ENCODE measurements at regions not wholly inside any gene's neighbourhood (a gene's known extent, or its start where the extent isn't known, plus 50 kb on each side); places are given as distances from the start of the nearest gene placed in this dataset.
A peak's percentile ranks its signal among the peaks of the same experiment; 100 is the strongest.
"Not testable (repeated sequence)": the region's sequence is repeated elsewhere in the genome, so short reads cannot be mapped to it uniquely, and the experiment has no call there.

DNA sequence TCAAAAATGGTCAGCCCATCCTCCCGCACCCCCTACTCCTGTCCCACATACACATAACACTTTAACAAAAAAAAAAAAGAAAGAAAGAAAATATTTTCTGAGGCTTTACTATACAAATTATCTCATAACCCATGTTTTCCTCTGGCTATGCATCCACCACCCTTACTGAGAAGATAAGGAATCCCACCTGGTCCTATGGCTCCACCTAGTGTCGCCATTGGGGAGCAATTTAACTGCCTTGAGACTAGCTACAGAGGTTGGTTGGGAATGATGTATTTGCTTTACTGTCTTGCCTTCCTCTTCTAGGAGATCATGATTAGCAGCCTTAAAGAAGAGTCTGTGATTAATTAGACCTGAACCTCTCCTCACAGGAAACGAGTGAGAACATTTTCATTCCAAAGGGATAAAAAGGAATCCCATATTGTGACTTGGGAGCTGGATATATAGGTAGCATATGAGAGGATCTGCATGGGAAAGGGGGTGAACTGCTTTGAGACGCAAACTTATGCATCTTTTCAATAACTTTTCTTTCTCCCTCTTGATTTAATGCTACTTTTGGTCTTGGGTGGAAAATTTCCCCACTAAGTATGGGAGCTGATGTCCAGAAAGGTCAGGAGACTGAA lies 77.7 kb upstream of the SELENOP start:
- peak; percentile 90 for DNase-seq

DNA sequence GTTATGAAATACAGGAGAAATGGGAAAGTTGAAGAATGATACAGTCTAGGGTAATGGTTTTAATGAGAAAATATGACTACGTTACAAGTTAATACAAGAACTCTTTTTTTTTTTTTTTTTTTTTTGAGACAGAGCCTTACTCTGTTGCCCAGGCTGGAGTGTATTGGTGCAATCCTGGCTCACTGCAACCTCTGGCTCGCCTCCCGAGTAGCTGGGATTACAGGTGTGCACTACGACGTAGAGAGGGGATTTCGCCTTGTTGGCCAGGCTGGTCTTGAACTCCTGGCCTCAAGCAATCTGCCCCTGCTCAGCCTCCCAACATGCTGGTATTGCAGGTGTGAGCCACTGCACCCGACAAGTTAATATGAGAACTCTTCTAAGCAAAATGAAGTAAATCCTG lies 77.1 kb upstream of the SELENOP start:
- no peak for DNase-seq

DNA sequence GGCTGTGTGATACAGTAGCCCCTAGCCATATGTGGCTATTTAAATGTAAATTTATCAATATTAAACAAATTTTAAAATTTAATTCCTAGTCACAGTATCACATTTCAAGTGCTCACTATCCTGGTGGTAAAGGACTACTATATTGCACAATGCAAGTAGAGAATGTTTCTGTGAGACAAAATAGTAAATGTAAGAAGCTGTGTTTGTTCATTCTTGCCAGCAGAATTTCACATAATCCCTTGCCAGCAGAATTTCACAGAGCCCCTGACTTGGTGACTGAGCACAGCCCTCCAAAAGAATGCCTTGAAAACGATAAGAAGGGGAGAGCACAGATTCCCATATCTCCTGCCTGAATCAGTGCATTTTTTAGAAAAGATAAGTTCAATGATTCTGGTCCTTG lies 75.9 kb upstream of the SELENOP start:
- no peak for DNase-seq

- DNase-seq = peak; percentile 97
Measured at GRCh38 chr5:42887097-42887496, 75.4 kb upstream of the SELENOP start.

DNA sequence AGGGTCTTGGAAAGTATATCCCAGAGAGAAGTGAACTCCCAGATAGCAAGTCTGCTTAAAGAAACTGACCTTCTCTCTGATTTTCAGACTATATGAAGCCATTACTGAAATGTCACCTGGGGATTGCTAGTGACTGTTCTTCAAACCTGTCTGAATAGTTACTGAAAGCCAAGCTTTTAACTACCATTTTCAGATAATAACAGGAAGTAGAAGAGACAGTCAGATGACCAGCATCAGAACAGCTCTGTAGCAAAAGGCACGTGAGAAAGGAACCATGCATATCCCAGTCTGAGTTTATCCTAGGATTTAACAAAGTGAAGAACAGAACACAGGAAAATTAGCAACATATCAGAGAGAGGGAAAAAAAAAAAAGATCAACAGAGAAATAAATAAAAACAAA lies 74.9 kb upstream of the SELENOP start:
- peak; percentile 74 for DNase-seq

DNA sequence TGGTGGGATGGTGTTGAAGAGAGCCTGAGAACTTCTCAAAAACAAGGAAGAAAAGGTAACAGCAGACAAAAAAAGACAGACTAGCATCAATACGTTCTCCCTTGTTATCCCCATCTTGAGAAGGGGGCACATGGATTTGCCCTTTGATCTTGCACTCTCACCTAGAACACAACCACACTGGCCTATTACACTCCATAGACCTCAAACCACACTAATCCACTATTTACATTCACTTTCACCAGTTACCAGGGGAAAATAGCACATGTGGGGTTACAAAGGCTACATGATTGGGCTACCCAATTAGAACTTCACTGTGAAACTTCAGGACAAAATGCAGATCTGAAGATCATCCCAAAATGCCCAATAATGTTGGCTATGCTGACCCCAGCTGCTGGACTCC lies 72.6 kb upstream of the SELENOP start:
- DNase-seq = no peak

GRCh38 chr5:42881416-42882117 lies 69.9 kb upstream of the SELENOP start:
- no peak for DNase-seq

DNA sequence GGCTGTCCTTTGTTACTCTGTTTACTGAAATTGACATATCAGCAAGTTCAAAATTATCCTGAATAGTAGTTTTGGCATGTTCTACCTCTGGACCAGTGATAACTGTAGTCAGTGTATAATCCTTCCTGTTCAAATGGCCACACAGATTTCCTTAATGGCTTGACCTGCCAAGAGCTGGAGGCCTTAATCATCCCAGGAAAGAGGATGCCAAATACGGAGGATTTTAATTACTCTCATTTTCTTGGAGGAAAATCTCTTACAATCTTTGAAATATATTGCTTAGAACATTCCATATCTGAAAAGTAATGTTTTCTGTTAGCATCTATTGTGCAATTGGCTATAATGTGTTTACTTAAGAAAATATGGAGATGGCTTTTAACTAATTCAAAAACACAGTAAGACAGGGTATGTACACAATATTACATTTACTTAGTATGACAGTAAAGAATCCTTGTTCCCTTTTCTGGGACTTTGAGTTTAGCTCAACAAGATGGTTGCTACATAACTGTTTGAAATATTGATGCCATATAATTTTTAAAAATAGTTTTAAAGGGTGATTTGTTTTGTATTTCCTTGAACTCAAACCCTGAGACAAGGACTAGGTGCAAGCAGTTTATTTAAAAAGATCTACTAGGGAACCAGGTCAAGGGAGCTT lies 68.9 kb upstream of the SELENOP start:
- DNase-seq = no peak

GRCh38 chr5:42879291-42879690 lies 67.6 kb upstream of the SELENOP start:
- no peak for DNase-seq

GRCh38 chr5:42878550-42878949 lies 66.9 kb upstream of the SELENOP start:
- no peak for DNase-seq

DNA sequence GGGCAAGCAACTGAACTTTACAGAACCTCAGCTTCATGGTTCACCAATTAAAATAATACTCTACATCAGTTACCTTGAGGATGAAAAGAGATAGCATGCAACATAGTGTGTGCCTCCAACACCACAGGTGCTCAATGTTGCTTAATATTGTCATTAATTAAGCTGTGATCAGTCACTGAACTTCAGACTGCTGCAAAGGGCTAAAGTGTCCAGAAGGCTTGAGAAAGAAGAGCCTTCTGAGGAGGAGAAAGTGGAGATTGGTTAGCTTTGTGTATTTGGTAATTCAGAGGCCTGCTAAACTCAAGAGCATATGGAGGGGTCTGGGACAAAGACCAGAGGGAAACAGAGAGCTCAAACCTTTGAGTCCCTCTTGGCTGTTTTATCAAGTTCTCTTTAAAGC lies 66.3 kb upstream of the SELENOP start:
- DNase-seq = no peak

DNA sequence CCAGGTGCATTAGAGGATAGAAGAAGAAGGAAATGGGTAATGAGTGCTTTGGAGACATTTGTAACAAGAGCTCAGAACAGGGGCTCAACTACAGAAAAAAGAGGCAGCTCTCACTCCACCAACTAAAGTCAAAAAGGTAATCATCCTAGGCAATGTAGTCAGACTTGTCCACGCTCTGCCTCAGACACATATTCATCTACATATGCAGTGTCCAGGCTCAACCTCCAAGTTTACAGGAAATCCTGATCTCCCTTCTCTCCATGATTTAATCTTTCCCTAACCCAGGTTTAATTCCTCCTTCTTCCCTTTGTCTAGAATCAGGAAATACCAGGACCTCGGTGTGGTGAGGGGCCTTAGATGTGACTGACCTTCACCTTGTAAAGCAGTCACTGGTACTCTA lies 65.7 kb upstream of the SELENOP start:
- DNase-seq = no peak

DNA sequence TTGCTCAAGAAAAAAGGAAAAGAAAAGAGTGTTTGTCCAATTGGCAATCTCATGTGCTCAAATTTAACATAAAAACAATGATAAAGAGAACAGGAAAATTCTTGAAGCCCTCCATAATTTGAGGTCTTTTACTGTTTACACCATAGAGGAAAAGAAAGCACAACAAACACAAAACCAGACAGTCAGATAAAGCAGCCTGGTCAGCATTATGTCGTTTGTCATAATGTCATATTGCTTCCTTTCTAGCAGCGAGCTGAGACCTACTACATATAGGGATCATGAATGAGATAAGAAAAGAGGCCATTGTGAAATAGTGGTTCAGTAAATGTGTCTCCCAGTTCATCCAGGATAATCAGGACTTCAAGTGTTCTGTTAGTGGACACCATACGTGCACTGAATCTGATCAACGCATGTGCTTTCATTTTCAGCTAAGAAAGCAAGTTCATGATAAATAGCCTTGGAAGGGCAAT lies 64.7 kb upstream of the SELENOP start:
- DNase-seq = no peak

DNA sequence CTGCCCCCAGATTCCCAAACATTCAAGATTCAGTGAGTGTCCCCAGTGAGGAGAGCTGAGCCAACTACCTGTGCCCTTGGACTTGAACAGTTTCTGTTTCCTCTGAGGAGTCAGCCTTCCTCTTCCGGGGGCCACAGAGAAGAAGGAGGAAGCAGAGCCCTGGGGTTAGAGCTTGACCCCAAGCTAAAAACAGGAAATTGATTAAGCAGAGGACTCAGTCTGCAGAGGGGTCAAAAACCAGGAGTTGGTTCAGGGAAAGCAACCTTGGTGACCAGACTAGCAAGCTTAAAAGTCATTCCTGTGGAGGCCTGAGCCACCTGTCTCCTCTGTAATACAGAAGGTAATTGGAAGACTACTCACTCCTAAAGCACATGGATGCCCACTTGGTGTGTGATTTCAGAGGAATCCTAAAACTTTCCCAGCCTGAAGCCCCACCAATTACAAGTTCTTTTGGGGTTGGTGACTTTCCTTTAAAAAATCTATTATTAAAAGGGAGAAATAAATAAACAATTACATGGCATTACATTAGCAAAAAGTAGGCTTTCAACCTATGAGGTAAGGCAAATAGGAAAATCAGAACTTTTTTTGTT lies 64.2 kb upstream of the SELENOP start:
- DNase-seq = no peak

- DNase-seq = no peak
Measured at GRCh38 chr5:42875211-42875610, 63.5 kb upstream of the SELENOP start.

DNA sequence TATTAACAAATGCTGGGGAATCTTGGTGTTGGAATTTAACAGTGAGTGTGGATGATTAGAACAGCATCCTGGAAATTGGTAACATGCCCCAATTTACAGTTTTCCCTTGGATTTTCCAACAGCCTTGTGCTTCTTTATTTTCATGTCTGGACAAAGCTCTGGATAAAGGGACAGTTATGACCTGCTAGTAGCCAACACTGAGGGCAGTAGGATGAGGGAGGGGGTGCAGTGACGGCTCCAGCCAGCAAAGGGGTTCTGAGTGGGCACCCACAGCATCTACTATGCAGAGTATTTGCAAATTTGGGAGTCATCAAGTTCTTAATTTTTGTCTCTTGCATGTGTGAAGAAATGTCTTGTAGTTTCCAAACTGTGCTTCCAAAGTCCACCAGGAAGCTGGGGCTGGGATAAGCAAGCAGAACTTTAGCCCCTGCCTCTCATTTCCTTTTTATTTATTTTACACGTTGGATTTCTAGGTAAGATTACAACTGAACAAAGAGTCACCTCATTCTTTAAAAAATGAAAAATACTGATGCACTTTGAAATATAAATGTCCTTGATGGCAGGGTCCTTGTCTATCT lies 63.0 kb upstream of the SELENOP start:
- no peak for DNase-seq

DNA sequence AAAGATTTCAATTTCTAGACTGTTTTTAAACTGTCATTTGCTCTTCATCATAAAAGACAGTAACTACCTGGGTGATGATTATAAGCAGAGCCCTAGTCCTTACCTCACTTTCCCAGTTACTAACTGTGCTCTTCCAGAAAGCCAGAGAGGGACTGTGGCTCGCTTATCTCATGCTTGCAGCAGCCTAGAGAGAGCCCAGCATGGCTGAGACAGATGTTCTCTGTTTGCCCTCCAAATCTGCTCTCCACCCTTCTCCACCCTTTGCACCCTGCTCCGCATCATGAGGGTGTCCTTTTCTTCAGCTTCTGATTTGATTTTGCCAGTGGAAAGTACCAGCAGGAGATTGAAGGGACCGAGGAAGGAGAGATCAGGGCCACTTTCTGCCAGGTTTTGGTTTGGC lies 61.2 kb upstream of the SELENOP start:
- DNase-seq = no peak

DNA sequence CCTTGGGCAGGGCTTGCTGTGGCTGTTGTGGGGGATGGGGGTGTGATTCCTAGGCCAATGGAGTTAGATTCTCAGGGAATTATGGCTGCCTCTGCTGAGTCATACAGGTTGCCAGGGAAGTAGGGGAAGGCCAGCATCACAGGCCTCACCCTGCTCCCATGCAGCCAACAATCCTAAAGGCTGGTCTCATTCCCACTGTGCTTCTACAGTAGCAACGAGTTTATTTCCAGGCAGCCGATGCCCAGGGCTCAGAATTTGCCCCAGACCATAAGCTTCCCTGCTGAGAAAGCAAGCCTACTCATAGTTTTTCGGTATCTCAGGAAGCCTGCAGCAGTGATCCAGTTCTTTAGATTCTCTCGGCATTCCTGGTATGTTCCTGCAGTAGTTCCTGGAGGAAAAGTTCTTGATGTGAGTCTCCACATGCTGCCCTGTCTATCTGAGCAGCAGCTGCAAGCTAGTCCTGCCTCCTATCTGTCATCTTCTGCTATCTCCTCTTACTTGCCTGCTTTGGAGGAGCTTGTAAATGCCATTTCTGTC lies 59.3 kb upstream of the SELENOP start:
- no peak for DNase-seq

DNA sequence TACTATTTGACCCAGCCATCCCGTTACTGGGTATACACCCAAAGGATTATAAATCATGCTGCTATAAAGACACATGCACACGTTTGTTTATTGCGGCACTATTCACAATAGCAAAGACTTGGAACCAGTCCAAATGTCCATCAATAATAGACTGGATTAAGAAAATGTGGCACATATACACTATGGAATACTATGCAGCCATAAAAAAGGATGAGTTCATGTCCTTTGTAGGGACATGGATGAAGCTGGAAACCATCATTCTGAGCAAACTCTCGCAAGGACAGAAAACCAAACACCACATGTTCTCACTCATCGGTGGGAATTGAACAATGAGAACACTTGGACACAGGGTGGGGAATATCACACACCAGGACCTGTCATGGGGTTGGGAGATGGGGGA lies 56.7 kb upstream of the SELENOP start:
- not testable (repeated sequence) for DNase-seq

- DNase-seq = not testable (repeated sequence)
Measured at GRCh38 chr5:42864749-42865148, 53.1 kb upstream of the SELENOP start.

All from NCI-H748 treated with DMSO at 0.1 percent for 48 hours (cell line).